PC-9 (cell line): ENCODE measurements at regions not wholly inside any gene's neighbourhood (a gene's known extent, or its start where the extent isn't known, plus 50 kb on each side); places are given as distances from the start of the nearest gene placed in this dataset.

Experiments used
- BruUV-seq: library from RNA; stranded (reverse); fragments of 400-500 nt; replicated peaks from 2 replicates; lab custom pipeline; 2021; lab: Mats Ljungman, UMichigan
- CTCF ChIA-PET: fragments of 300-600 bp; sonication (Branson Sonifier 250); formaldehyde crosslinking; loops from one replicate; lab custom pipeline; 2022; ENCODE audit warnings: antibody characterized with exemption; lab: Charles Lee
- POLR2A ChIA-PET: fragments of 300-600 bp; sonication (Branson Sonifier 250); formaldehyde crosslinking; loops from one replicate; lab custom pipeline; 2022; ENCODE audit warnings: antibody characterized with exemption; ENCODE audit not compliant: unreplicated experiment; lab: Charles Lee
- DNase-seq, 2 experiments: peaks; one replicate each; pipeline versions ENCODE4 v3.0.0 to v3.0.0-alpha.2; 2015 to 2022; ENCODE audit warnings: mixed read lengths in 1 of 2
- H2AFZ ChIP-seq: fragments of 200-600 bp; sonication (generic); 2 replicates; pipeline ENCODE4 v1.8.1; 2017; ENCODE audit warnings: antibody characterized with exemption
- H3F3A ChIP-seq: fragments of 200-600 bp; sonication (generic); 2 replicates; pipeline ENCODE4 v1.8.1; 2017; ENCODE audit warnings: antibody characterized with exemption, mild to moderate bottlenecking, low read depth; ENCODE audit not compliant: insufficient read depth
- H3K27ac ChIP-seq: fragments of 200-600 bp; sonication (generic); 2 replicates; pipeline ENCODE4 v1.6.1; 2016; ENCODE audit warnings: mixed run types
- H3K27me3 ChIP-seq: fragments of 200-600 bp; sonication (generic); 2 replicates; pipeline ENCODE4 v1.6.1; 2016; ENCODE audit warnings: low read depth, mixed run types; ENCODE audit not compliant: insufficient read depth
- H3K36me3 ChIP-seq: fragments of 200-600 bp; sonication (generic); 2 replicates; pipeline ENCODE4 v1.6.1; 2016; ENCODE audit warnings: low read depth, mixed run types
- H3K4me1 ChIP-seq: fragments of 200-600 bp; sonication (generic); replicated peaks from 2 replicates; pipeline ENCODE4 v1.6.1; 2016; ENCODE audit warnings: mixed run types; ENCODE audit not compliant: insufficient read depth
- H3K4me2 ChIP-seq: fragments of 200-600 bp; sonication (generic); 2 replicates; pipeline ENCODE4 v1.6.1; 2017; ENCODE audit warnings: mixed run types
- H3K4me3 ChIP-seq: fragments of 200-600 bp; sonication (generic); 2 replicates; pipeline ENCODE4 v1.6.1; 2016; ENCODE audit warnings: mixed run types
- H3K79me2 ChIP-seq: fragments of 200-600 bp; sonication (generic); 2 replicates; pipeline ENCODE4 v1.6.1; 2017; ENCODE audit warnings: low read depth, mixed run types
- H3K9me2 ChIP-seq: fragments of 200-600 bp; sonication (generic); 2 replicates; pipeline ENCODE4 v1.8.1; 2017; ENCODE audit warnings: mild to moderate bottlenecking; ENCODE audit not compliant: insufficient read depth
- H3K9me3 ChIP-seq: fragments of 200-600 bp; sonication (generic); 2 replicates; pipeline ENCODE4 v1.8.1; 2016; ENCODE audit warnings: low read depth; ENCODE audit not compliant: insufficient read depth
- H4K20me1 ChIP-seq: fragments of 200-600 bp; sonication (generic); 2 replicates; pipeline ENCODE4 v1.8.1; 2017; ENCODE audit not compliant: insufficient read depth
- EZH2 ChIP-seq: fragments of 200-600 bp; sonication (generic); IDR thresholded peaks from 2 replicates; pipeline ENCODE4 v1.8.0; 2017; ENCODE audit warnings: antibody characterized with exemption, low read depth
- intact Hi-C: fragments of 100-400 bp; cut with micrococcal nuclease; formaldehyde crosslinking; loops from one replicate; pipeline ENCODE4 v1.10.0; 2022; ENCODE audit not compliant: unreplicated experiment
- TF ChIP-seq, protein P1 (sequence below): fragments of 200-600 bp; sonication (generic); conservative IDR thresholded peaks from 2 replicates; pipeline ENCODE4 v1.6.1; 2017; ENCODE audit warnings: mixed run types, antibody characterized with exemption, mild to moderate bottlenecking, moderate library complexity

DNA sequence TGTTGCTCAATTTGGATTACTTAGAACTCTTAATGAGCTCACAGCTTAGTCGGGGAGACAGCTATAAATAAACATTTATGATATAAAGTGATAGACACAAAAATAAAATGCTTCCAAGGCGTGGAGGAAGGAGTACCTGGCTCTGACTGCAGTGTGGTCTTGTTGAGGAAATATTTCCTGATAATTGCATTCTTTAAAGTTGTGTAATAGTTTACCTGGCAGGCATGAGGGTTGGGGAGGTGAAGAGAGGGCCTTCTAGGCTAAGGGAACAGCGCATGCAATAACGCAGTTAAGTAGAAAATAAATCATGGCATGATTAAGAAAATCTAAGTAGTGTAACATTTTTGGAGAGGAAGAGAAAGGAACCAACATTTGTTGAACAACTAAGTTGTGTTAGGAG, 260.5 kb upstream of the ATP2B1 start:
- intact Hi-C loops = loop anchor here (2.0 to 5.0 kb wide), 2 partner anchors 122 to 427 kb away; no protein-coding TSS in a partner anchor
- Histone ChIP-seq H3K36me3 (no peaks in the 10 kb centered on the region), H2AFZ (no peak overlapping the region), H3K27ac (no peak overlapping the region), H3K4me3 (no peak overlapping the region), H3F3A (peaks cover 8% of the 10 kb centered on the region; the same call in 1 of the 2 replicates), H3K4me1 (peaks cover 17% of the 10 kb centered on the region), H4K20me1 (no peaks in the 10 kb centered on the region), H3K9me2 (no peaks in the 10 kb centered on the region), H3K79me2 (no peaks in the 10 kb centered on the region), H3K4me2 (no peak overlapping the region), H3K27me3 (no peaks in the 10 kb centered on the region), H3K9me3 (peaks cover 7% of the 10 kb centered on the region; the same call in 1 of the 2 replicates)
- no TSS peak for BruUV-seq
- ChIA-PET CTCF (no interaction called here), POLR2A (interaction anchor here (0.6 kb wide), 1 partner anchor 15 kb away, joined by 6 read pairs; no protein-coding TSS in a partner anchor)
- peak in 1 of 2 experiments; percentile 44 for DNase-seq
- TF ChIP-seq, protein P1, sequence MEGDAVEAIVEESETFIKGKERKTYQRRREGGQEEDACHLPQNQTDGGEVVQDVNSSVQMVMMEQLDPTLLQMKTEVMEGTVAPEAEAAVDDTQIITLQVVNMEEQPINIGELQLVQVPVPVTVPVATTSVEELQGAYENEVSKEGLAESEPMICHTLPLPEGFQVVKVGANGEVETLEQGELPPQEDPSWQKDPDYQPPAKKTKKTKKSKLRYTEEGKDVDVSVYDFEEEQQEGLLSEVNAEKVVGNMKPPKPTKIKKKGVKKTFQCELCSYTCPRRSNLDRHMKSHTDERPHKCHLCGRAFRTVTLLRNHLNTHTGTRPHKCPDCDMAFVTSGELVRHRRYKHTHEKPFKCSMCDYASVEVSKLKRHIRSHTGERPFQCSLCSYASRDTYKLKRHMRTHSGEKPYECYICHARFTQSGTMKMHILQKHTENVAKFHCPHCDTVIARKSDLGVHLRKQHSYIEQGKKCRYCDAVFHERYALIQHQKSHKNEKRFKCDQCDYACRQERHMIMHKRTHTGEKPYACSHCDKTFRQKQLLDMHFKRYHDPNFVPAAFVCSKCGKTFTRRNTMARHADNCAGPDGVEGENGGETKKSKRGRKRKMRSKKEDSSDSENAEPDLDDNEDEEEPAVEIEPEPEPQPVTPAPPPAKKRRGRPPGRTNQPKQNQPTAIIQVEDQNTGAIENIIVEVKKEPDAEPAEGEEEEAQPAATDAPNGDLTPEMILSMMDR = no peak
- TF ChIP-seq EZH2 = no peak

DNA sequence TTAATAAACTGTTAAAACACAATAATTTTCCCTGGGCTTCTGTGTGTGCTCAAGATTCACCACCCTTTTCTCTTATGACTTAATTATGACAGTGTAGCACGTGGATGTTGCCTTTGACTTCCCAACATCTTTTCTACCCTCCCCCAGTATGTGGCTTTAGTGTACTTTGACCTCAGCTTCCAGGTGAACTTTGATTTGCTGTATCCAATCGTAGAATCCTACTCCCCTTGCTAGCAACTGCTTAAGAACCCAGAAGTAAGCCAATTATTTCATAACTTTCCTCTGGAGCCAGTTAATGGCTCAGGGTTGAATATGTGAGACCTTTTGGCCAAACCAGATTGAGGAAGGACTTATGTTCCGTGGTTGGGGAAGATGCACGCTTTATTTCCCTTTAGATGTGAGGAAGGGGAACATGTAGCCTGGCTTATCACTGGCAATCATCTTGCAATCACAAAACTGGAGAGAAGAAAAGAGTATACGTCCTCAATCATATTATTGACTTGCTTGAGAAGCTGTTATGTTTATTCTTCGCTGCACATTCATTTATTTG, 259.6 kb upstream of the ATP2B1 start:
- intact Hi-C loops = loop anchor here (2.0 to 5.0 kb wide), 2 partner anchors 123 to 426 kb away; no protein-coding TSS in a partner anchor
- CTCF ChIA-PET = no interaction called here

DNA sequence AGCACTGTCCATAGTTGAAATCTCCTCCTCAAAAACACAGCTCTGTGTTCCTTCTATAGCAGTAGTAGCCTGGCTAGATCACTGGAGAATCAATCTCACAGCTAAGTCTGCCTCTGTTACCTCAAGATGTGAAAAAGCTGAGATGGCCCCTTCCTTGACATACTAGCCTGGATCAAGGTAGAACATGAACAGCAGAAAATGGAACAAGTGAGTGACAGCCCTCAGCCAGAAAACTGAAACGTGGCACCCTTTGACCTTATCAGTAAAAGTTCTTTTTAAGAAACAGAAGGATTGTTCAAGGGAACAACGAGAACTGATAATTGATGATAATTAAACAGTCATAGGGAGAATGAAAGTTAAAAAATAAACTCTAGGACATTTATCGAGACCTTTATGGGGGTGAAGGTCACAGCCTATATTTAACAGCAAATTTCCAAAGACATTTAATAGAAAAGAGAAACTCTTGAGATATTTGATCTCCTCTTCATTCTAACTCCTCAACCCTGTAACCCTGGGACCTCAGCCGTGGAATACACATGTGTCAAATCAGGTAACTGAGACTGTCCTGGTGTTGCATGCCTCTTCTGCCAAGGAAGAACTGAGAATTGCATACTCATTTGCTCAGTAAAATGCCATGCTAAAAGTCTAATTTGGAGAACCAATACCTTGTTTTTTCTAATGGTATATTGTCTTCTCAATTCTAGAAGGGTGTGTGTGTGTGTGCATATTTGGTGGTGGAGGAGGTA, 258.0 kb upstream of the ATP2B1 start:
- H3K27me3 ChIP-seq = no peaks in the 10 kb centered on the region
- H3K9me2 ChIP-seq = no peaks in the 10 kb centered on the region
- CTCF ChIA-PET = no interaction called here
- intact Hi-C loops = loop anchor here (5.0 kb wide), 1 partner anchor 424 kb away; no protein-coding TSS in a partner anchor
- H3K79me2 ChIP-seq = no peaks in the 10 kb centered on the region
- H3K36me3 ChIP-seq = no peaks in the 10 kb centered on the region
- no peak overlapping the region for H3K4me2 ChIP-seq
- POLR2A ChIA-PET = no interaction called here
- TF ChIP-seq, protein P1 = no peak
- no peak for TF ChIP-seq EZH2
- no peak overlapping the region for H3K27ac ChIP-seq
- no peaks in the 10 kb centered on the region for H4K20me1 ChIP-seq
- peaks cover 7% of the 10 kb centered on the region; the same call in 1 of the 2 replicates for H3F3A ChIP-seq
- H3K4me1 ChIP-seq = peaks cover 26% of the 10 kb centered on the region
- peaks cover 7% of the 10 kb centered on the region; the same call in 1 of the 2 replicates for H3K9me3 ChIP-seq
- H2AFZ ChIP-seq = no peak overlapping the region
- BruUV-seq = no TSS peak
- no peak overlapping the region for H3K4me3 ChIP-seq
- DNase-seq = no peak

More for the DNA sequence above, 259.6 kb upstream of the ATP2B1 start:
- Histone ChIP-seq H3K27me3 (no peaks in the 10 kb centered on the region), H3K4me3 (no peak overlapping the region), H4K20me1 (no peaks in the 10 kb centered on the region), H2AFZ (no peak overlapping the region), H3F3A (peaks cover 8% of the 10 kb centered on the region; the same call in 1 of the 2 replicates), H3K36me3 (no peaks in the 10 kb centered on the region), H3K4me1 (peaks cover 21% of the 10 kb centered on the region), H3K9me3 (peaks cover 7% of the 10 kb centered on the region; the same call in 1 of the 2 replicates), H3K27ac (no peak overlapping the region), H3K9me2 (no peaks in the 10 kb centered on the region), H3K4me2 (no peak overlapping the region), H3K79me2 (no peaks in the 10 kb centered on the region)
- DNase-seq = no peak
- POLR2A ChIA-PET = no interaction called here
- no peak for TF ChIP-seq EZH2
- TF ChIP-seq, protein P1 = no peak
- BruUV-seq = no TSS peak
